ENCODE measurements at regions not wholly inside any gene's neighbourhood (a gene's known extent, or its start where the extent isn't known, plus 50 kb on each side); places are given as distances from the start of the nearest gene placed in this dataset.
"Not testable (repeated sequence)": the region's sequence is repeated elsewhere in the genome, so short reads cannot be mapped to it uniquely, and the experiment has no call there.

- DNase-seq, result no peak
These were observed 714.3 kb downstream of the MATN1 start for GRCh38 chr1:30008998-30009657.

GRCh38 chr1:30008372-30008997 lies 714.9 kb downstream of the MATN1 start:
- no peak for DNase-seq

- no peak for DNase-seq
These were observed 717.3 kb downstream of the MATN1 start for GRCh38 chr1:30005972-30006619.

- DNase-seq, result no peak
These were observed 721.7 kb downstream of the MATN1 start for GRCh38 chr1:30001732-30002039.

- DNase-seq, result no peak
These were observed 722.2 kb downstream of the MATN1 start for GRCh38 chr1:30001011-30001731.

GRCh38 chr1:30000266-30000665 lies 723.1 kb downstream of the MATN1 start:
- DNase-seq, result no peak

GRCh38 chr1:29999595-29999994 lies 723.8 kb downstream of the MATN1 start:
- DNase-seq, result no peak

- DNase-seq, result no peak
These were observed 724.7 kb downstream of the MATN1 start for GRCh38 chr1:29998686-29999085.

- not testable (repeated sequence) for DNase-seq
These were observed 725.6 kb downstream of the MATN1 start for GRCh38 chr1:29997818-29998217.

- no peak for DNase-seq
These were observed 729.4 kb downstream of the MATN1 start for GRCh38 chr1:29993950-29994349.

- DNase-seq, result no peak
These were observed 731.6 kb downstream of the MATN1 start for GRCh38 chr1:29991815-29992214.

GRCh38 chr1:29991025-29991424 lies 732.4 kb downstream of the MATN1 start:
- DNase-seq, result no peak

- no peak for DNase-seq
These were observed 733.1 kb downstream of the MATN1 start for GRCh38 chr1:29990304-29990703.

GRCh38 chr1:29986986-29987385 lies 736.4 kb downstream of the MATN1 start:
- no peak for DNase-seq

GRCh38 chr1:29985606-29985945 lies 737.8 kb downstream of the MATN1 start:
- DNase-seq, result no peak

- no peak for DNase-seq
These were observed 738.4 kb downstream of the MATN1 start for GRCh38 chr1:29984862-29985605.

- DNase-seq, result no peak
These were observed 739.1 kb downstream of the MATN1 start for GRCh38 chr1:29984166-29984861.

- DNase-seq, result no peak
These were observed 740.1 kb downstream of the MATN1 start for GRCh38 chr1:29983321-29983720.

GRCh38 chr1:29981586-29982239 lies 741.7 kb downstream of the MATN1 start:
- no peak for DNase-seq

GRCh38 chr1:29977550-29977949 lies 741.2 kb downstream of the PTPRU start:
- DNase-seq, result no peak

- DNase-seq, result no peak
These were observed 738.8 kb downstream of the PTPRU start for GRCh38 chr1:29975036-29975694.
